Esophagus squamous epithelium (tissue), 5 donors: ENCODE measurements at regions not wholly inside any gene's neighbourhood (a gene's known extent, or its start where the extent isn't known, plus 50 kb on each side); places are given as distances from the start of the nearest gene placed in this dataset.
A peak's percentile ranks its signal among the peaks of the same experiment; 100 is the strongest.

Experiments used
- DNase-seq: peaks from one replicate; lab custom pipeline; 2025; lab: John Stamatoyannopoulos, UW
- H3K27ac ChIP-seq, 4 donors: fragments of 200-600 bp; sonication (generic); one replicate each; pipeline ENCODE4 v1.5.1; 2016 to 2019; ENCODE audit warnings: mild to moderate bottlenecking in 1 of 4
- H3K27me3 ChIP-seq, 4 donors: fragments of 200-600 bp; sonication (generic); 1 replicate in 3 of 4; 2 replicates in 1 of 4; pipeline versions ENCODE4 v1.5.1 to v1.6.0; 2017 to 2021; ENCODE audit warnings: antibody characterized with exemption in 1 of 4
- H3K36me3 ChIP-seq, 3 donors: fragments of 200-600 bp; sonication (generic); one replicate each; pipeline ENCODE4 v1.5.1; 2016 to 2019
- H3K4me1 ChIP-seq, 3 donors: fragments of 200-600 bp; sonication (generic); one replicate each; pipeline ENCODE4 v1.5.1; 2017 to 2019
- H3K4me3 ChIP-seq, 4 donors: fragments of 200-600 bp; sonication (generic); 1 replicate in 3 of 4; 2 replicates in 1 of 4; pipeline ENCODE4 v1.5.1; 2016 to 2019; ENCODE audit warnings: mild to moderate bottlenecking in 2 of 4, moderate library complexity in 1 of 4
- H3K9me3 ChIP-seq, 3 donors: fragments of 200-600 bp; sonication (generic); one replicate each; pipeline ENCODE4 v1.5.1; 2016 to 2019
- CTCF ChIP-seq, 6 experiments: fragments of 450-650 bp in 4 of 6; fragments of 200-600 bp in 2 of 6; sonication (generic) in 2 of 6; IDR thresholded peaks; one replicate each; pipeline ENCODE4 v1.5.1; 2016 to 2019; ENCODE audit warnings: antibody characterized with exemption in 6 of 6, mild to moderate bottlenecking in 4 of 6, moderate library complexity in 4 of 6
- POLR2A ChIP-seq, 4 donors: fragments of 450-650 bp; IDR thresholded peaks; one replicate each; pipeline ENCODE4 v1.6.1; 2017; ENCODE audit warnings: antibody characterized with exemption in 4 of 4, mild to moderate bottlenecking in 4 of 4, moderate library complexity in 3 of 4
- WGBS, 2 donors: methylation state at CpG; one replicate each; pipeline ENCODE4 v1.1.5; 2018; 5-methylcytosine and 5-hydroxymethylcytosine counted together
- intact Hi-C: fragments of 100-400 bp; cut with DNase I; formaldehyde crosslinking; loops from one replicate; pipeline ENCODE4 v1.15.0; 2022
- donor health status: DM: yes; HTN: yes; CAD: no.

- Histone ChIP-seq H3K27ac (peak overlapping the region in 2 of 4 donors; percentile 60 to 68), H3K27me3 (no peaks in the 10 kb centered on the region), H3K4me1 (peaks cover 0 to 9% (median 0%) of the 10 kb centered on the region in 3 donors), H3K9me3 (no peaks in the 10 kb centered on the region), H3K4me3 (no peak overlapping the region), H3K36me3 (no peaks in the 10 kb centered on the region)
- WGBS, 2 donors: 72 to 82% methylated on average over 3 to 4 of the region's 6 CpGs
- DNase-seq: no peak
- TF ChIP-seq CTCF (IDR thresholded peaks at IDR 0.05) (no peak), POLR2A (IDR thresholded peaks at IDR 0.05) (no peak)
- intact Hi-C loops: no loop called here
These were observed 78.0 kb upstream of the SH3BP4 start for GRCh38 chr2:234873828-234874173.

- 71 to 89% methylated on average over 10 to 11 of the region's 14 CpGs for WGBS, 2 donors
- Histone ChIP-seq H3K9me3 (no peaks in the 10 kb centered on the region), H3K27me3 (no peaks in the 10 kb centered on the region), H3K4me3 (no peak overlapping the region), H3K4me1 (peaks cover 0 to 9% (median 0%) of the 10 kb centered on the region in 3 donors), H3K27ac (peak overlapping the region in 3 of 4 donors; percentile 34 to 68 (median 60)), H3K36me3 (no peaks in the 10 kb centered on the region)
- intact Hi-C loops: no loop called here
- no peak for DNase-seq
- no peak for TF ChIP-seq CTCF (IDR thresholded peaks at IDR 0.05)
- TF ChIP-seq POLR2A (IDR thresholded peaks at IDR 0.05): no peak
These were observed 78.6 kb upstream of the SH3BP4 start for GRCh38 chr2:234873103-234873827.

GRCh38 chr2:234869969-234870368 is 81.8 kb upstream of the SH3BP4 start:
- H3K9me3 ChIP-seq: no peaks in the 10 kb centered on the region
- WGBS, 2 donors: 65 to 75% methylated on average over 3 of the region's 3 CpGs
- H3K27ac ChIP-seq: no peak overlapping the region
- H3K4me1 ChIP-seq: peaks cover 0 to 9% (median 0%) of the 10 kb centered on the region in 3 donors
- TF ChIP-seq POLR2A (IDR thresholded peaks at IDR 0.05): no peak
- no peak for TF ChIP-seq CTCF (IDR thresholded peaks at IDR 0.05)
- H3K36me3 ChIP-seq: no peaks in the 10 kb centered on the region
- H3K4me3 ChIP-seq: no peak overlapping the region
- H3K27me3 ChIP-seq: no peaks in the 10 kb centered on the region
- intact Hi-C loops: no loop called here
- DNase-seq: no peak

GRCh38 chr2:234869164-234869563 is 82.7 kb upstream of the SH3BP4 start:
- WGBS, 2 donors: 21 to 49% methylated on average over 2 of the region's 2 CpGs
- Histone ChIP-seq H3K4me1 (peaks cover 0 to 9% (median 0%) of the 10 kb centered on the region in 3 donors), H3K27ac (no peak overlapping the region), H3K9me3 (no peaks in the 10 kb centered on the region), H3K4me3 (no peak overlapping the region), H3K36me3 (no peaks in the 10 kb centered on the region), H3K27me3 (no peaks in the 10 kb centered on the region)
- intact Hi-C loops: no loop called here
- TF ChIP-seq CTCF (IDR thresholded peaks at IDR 0.05) (no peak), POLR2A (IDR thresholded peaks at IDR 0.05) (no peak)
- DNase-seq: no peak

- H3K27me3 ChIP-seq: no peaks in the 10 kb centered on the region
- DNase-seq: no peak
- no peak overlapping the region for H3K4me3 ChIP-seq
- no peak for TF ChIP-seq POLR2A (IDR thresholded peaks at IDR 0.05)
- no peak for TF ChIP-seq CTCF (IDR thresholded peaks at IDR 0.05)
- intact Hi-C loops: no loop called here
- no peak overlapping the region for H3K27ac ChIP-seq
- no peaks in the 10 kb centered on the region for H3K36me3 ChIP-seq
- H3K4me1 ChIP-seq: peaks cover 8 to 10% (median 8%) of the 10 kb centered on the region in 3 donors
- H3K9me3 ChIP-seq: no peaks in the 10 kb centered on the region
- whole genome bisulfite sequencing, 2 donors: 93 to 100% methylated on average over 3 of the region's 3 CpGs
These were observed 83.9 kb upstream of the SH3BP4 start for GRCh38 chr2:234867882-234868285.
